ENCODE measurements at regions not wholly inside any gene's neighbourhood (a gene's known extent, or its start where the extent isn't known, plus 50 kb on each side); places are given as distances from the start of the nearest gene placed in this dataset.
"Not testable (repeated sequence)": the region's sequence is repeated elsewhere in the genome, so short reads cannot be mapped to it uniquely, and the experiment has no call there.

- not testable (repeated sequence) for DNase-seq (ENCODE audit: low read depth)
These were observed 50.3 kb upstream of the UGT2B15 start for GRCh38 chr4:68720723-68721122.

GRCh38 chr4:68724426-68724825 is 54.0 kb upstream of the UGT2B15 start:
- DNase-seq (ENCODE audit: low read depth), result no peak

- no peak for DNase-seq (ENCODE audit: low read depth)
These were observed 54.5 kb upstream of the UGT2B15 start for GRCh38 chr4:68724922-68725321.

- DNase-seq (ENCODE audit: low read depth), result peak; percentile 47
These were observed 62.4 kb upstream of the UGT2B15 start for GRCh38 chr4:68732653-68733466.

- no peak for DNase-seq (ENCODE audit: low read depth)
These were observed 63.6 kb upstream of the UGT2B15 start for GRCh38 chr4:68734095-68734494.

GRCh38 chr4:68735106-68735505 is 64.7 kb upstream of the UGT2B15 start:
- peak; percentile 70 for DNase-seq (ENCODE audit: low read depth)

GRCh38 chr4:68736813-68737212 is 66.4 kb upstream of the UGT2B15 start:
- DNase-seq (ENCODE audit: low read depth), result no peak

- no peak for DNase-seq (ENCODE audit: low read depth)
These were observed 67.6 kb upstream of the UGT2B15 start for GRCh38 chr4:68738036-68738435.

- DNase-seq (ENCODE audit: low read depth), result no peak
These were observed 71.4 kb upstream of the UGT2B10 start for GRCh38 chr4:68744368-68744767.

GRCh38 chr4:68748181-68748991 is 67.4 kb upstream of the UGT2B10 start:
- no peak for DNase-seq (ENCODE audit: low read depth)

GRCh38 chr4:68750555-68750954 is 65.2 kb upstream of the UGT2B10 start:
- DNase-seq (ENCODE audit: low read depth), result no peak

- no peak for DNase-seq (ENCODE audit: low read depth)
These were observed 64.7 kb upstream of the UGT2B10 start for GRCh38 chr4:68751138-68751537.

- DNase-seq (ENCODE audit: low read depth), result no peak
These were observed 49.9 kb upstream of the UGT2B10 start for GRCh38 chr4:68765876-68766275.
